ENCODE measurements at regions not wholly inside any gene's neighbourhood (a gene's known extent, or its start where the extent isn't known, plus 50 kb on each side); places are given as distances from the start of the nearest gene placed in this dataset.
"Not testable (repeated sequence)": the region's sequence is repeated elsewhere in the genome, so short reads cannot be mapped to it uniquely, and the experiment has no call there.

- H3K36me3 ChIP-seq (replicated peaks in 1 of 2; ENCODE audit: insufficient read depth in 1 of 2, low read depth in 2 of 2), result no peaks in the 10 kb centered on the region
- no peak for DNase-seq
- H3K27me3 ChIP-seq, result no peaks in the 10 kb centered on the region
- no peaks in the 10 kb centered on the region for H3K9me3 ChIP-seq
- WGBS, 2 donors, result 70 to 73% methylated on average over 2 of the region's 2 CpGs
- TF ChIP-seq CTCF (IDR thresholded peaks at IDR 0.05) (no peak), POLR2A (IDR thresholded peaks at IDR 0.05) (no peak)
- no peak overlapping the region for H3K4me3 ChIP-seq
- no peak overlapping the region for H3K27ac ChIP-seq
- no peak for ATAC-seq
- intact Hi-C loops (cut with DNase I), result no loop called here
- no peaks in the 10 kb centered on the region for H3K4me1 ChIP-seq
These were observed 800.8 kb downstream of the MCTP2 start for GRCh38 chr15:95032156-95032555.

- intact Hi-C loops (cut with DNase I), result no loop called here
- DNase-seq (no peak), ATAC-seq (no peak)
- Histone ChIP-seq H3K27ac (no peak overlapping the region), H3K27me3 (no peaks in the 10 kb centered on the region), H3K9me3 (peaks cover 0 to 8% (median 0%) of the 10 kb centered on the region in 3 donors), H3K36me3 (replicated peaks in 1 of 2; ENCODE audit: insufficient read depth in 1 of 2, low read depth in 2 of 2) (no peaks in the 10 kb centered on the region), H3K4me3 (no peak overlapping the region), H3K4me1 (no peaks in the 10 kb centered on the region)
- TF ChIP-seq POLR2A (IDR thresholded peaks at IDR 0.05) (no peak), CTCF (IDR thresholded peaks at IDR 0.05) (no peak)
- 41 to 55% methylated on average over 3 of the region's 3 CpGs for WGBS, 2 donors
These were observed 803.7 kb downstream of the MCTP2 start for GRCh38 chr15:95035106-95035505.

GRCh38 chr15:95041297-95041696 is 809.9 kb downstream of the MCTP2 start:
- no peak for DNase-seq

GRCh38 chr15:95043236-95043932 is 812.0 kb downstream of the MCTP2 start:
- H3K9me3 ChIP-seq; H3K36me3 ChIP-seq (replicated peaks in 1 of 2; ENCODE audit: insufficient read depth in 1 of 2, low read depth in 2 of 2); ATAC-seq; H3K27ac ChIP-seq; intact Hi-C loops (cut with DNase I); H3K27me3 ChIP-seq; DNase-seq; H3K4me1 ChIP-seq; H3K4me3 ChIP-seq: not testable (repeated sequence)
- 59 to 69% methylated on average over 9 of the region's 9 CpGs for whole genome bisulfite sequencing, 2 donors

More at GRCh38 chr15:95041297-95041696, 809.9 kb downstream of the MCTP2 start:
- Histone ChIP-seq H3K36me3 (replicated peaks in 1 of 2; ENCODE audit: insufficient read depth in 1 of 2, low read depth in 2 of 2) (no peaks in the 10 kb centered on the region), H3K27me3 (no peaks in the 10 kb centered on the region), H3K4me1 (no peaks in the 10 kb centered on the region), H3K4me3 (no peak overlapping the region), H3K27ac (no peak overlapping the region), H3K9me3 (peaks cover 0 to 8% (median 0%) of the 10 kb centered on the region in 3 donors)
- ATAC-seq, result no peak
- 91 to 93% methylated on average over 1 of the region's 1 CpG for WGBS, 2 donors
- no peak for TF ChIP-seq CTCF (IDR thresholded peaks at IDR 0.05)
- intact Hi-C loops (cut with DNase I), result no loop called here

GRCh38 chr15:95043933-95044313 is 812.6 kb downstream of the MCTP2 start:
- Histone ChIP-seq H3K27me3 (no peaks in the 10 kb centered on the region), H3K36me3 (replicated peaks in 1 of 2; ENCODE audit: insufficient read depth in 1 of 2, low read depth in 2 of 2) (no peaks in the 10 kb centered on the region), H3K4me3 (no peak overlapping the region), H3K4me1 (no peaks in the 10 kb centered on the region), H3K27ac (no peak overlapping the region), H3K9me3 (peaks cover 0 to 7% (median 0%) of the 10 kb centered on the region in 3 donors)
- intact Hi-C loops (cut with DNase I), result no loop called here
- DNase-seq (no peak), ATAC-seq (no peak)
- 28 to 38% methylated on average over 1 of the region's 1 CpG for WGBS, 2 donors
- no peak for TF ChIP-seq POLR2A (IDR thresholded peaks at IDR 0.05)
- TF ChIP-seq CTCF (IDR thresholded peaks at IDR 0.05), result no peak

Data from body of pancreas (tissue), 4 donors.